ENCODE measurements at regions not wholly inside any gene's neighbourhood (a gene's known extent, or its start where the extent isn't known, plus 50 kb on each side); places are given as distances from the start of the nearest gene placed in this dataset.

GRCh38 chr4:163251204-163251603, 81.2 kb downstream of the NPY1R start:
- TF ChIP-seq CTCF (IDR thresholded peaks at IDR 0.05) (no peak), POLR2A (IDR thresholded peaks at IDR 0.05) (no peak)
